Effector memory CD4-positive, alpha-beta T cell (primary cell): ENCODE measurements at regions not wholly inside any gene's neighbourhood (a gene's known extent, or its start where the extent isn't known, plus 50 kb on each side); places are given as distances from the start of the nearest gene placed in this dataset.
A peak's percentile ranks its signal among the peaks of the same experiment; 100 is the strongest.

Experiments
- DNase-seq, 3 donors: peaks; one replicate each; pipeline ENCODE4 v3.0.0-alpha.2; 2020
- H3K27ac ChIP-seq: 2 replicates; pipeline ENCODE4 v1.7.0; 2013; ENCODE audit warnings: mild to moderate bottlenecking, low read length, moderate library complexity; ENCODE audit not compliant: insufficient read depth, poor library complexity, severe bottlenecking
- H3K27me3 ChIP-seq: replicated peaks from 2 replicates; pipeline ENCODE4 v1.7.0; 2013; ENCODE audit warnings: mild to moderate bottlenecking, low read length; ENCODE audit not compliant: insufficient read depth, control insufficient read depth, poor library complexity, severe bottlenecking
- H3K36me3 ChIP-seq: 2 replicates; pipeline ENCODE4 v1.7.0; 2013; ENCODE audit warnings: mild to moderate bottlenecking, low read length, moderate library complexity; ENCODE audit not compliant: control insufficient read depth, insufficient read depth
- H3K4me1 ChIP-seq: 2 replicates; pipeline ENCODE4 v1.7.0; 2013; ENCODE audit warnings: low read length, mild to moderate bottlenecking; ENCODE audit not compliant: control insufficient read depth, insufficient read depth, poor library complexity, severe bottlenecking
- H3K4me3 ChIP-seq: 2 replicates; pipeline ENCODE4 v1.7.0; 2013; ENCODE audit warnings: low read length, low read depth, mild to moderate bottlenecking; ENCODE audit not compliant: insufficient read depth, poor library complexity, severe bottlenecking
- H3K9me3 ChIP-seq: 2 replicates; pipeline ENCODE4 v1.7.0; 2013; ENCODE audit warnings: mild to moderate bottlenecking, low read length, moderate library complexity; ENCODE audit not compliant: control insufficient read depth

- H3K9me3 ChIP-seq, result no peaks in the 10 kb centered on the region
- H3K4me3 ChIP-seq, result no peak overlapping the region
- H3K27me3 ChIP-seq, result no peaks in the 10 kb centered on the region
- no peaks in the 10 kb centered on the region for H3K36me3 ChIP-seq
- peaks cover 6% of the 10 kb centered on the region for H3K4me1 ChIP-seq
- DNase-seq, result no peak
- H3K27ac ChIP-seq, result no peak overlapping the region
Observed at GRCh38 chr1:224505454-224506093, 71.0 kb upstream of the WDR26 start.

GRCh38 chr1:224506141-224506814 lies 71.7 kb upstream of the WDR26 start:
- no peaks in the 10 kb centered on the region for H3K9me3 ChIP-seq

GRCh38 chr1:224507771-224508523 lies 73.3 kb upstream of the WDR26 start:
- no peaks in the 10 kb centered on the region for H3K9me3 ChIP-seq
- H3K27me3 ChIP-seq, result no peaks in the 10 kb centered on the region
- DNase-seq, result no peak
- no peak overlapping the region for H3K4me3 ChIP-seq
- no peak overlapping the region for H3K27ac ChIP-seq
- no peaks in the 10 kb centered on the region for H3K36me3 ChIP-seq
- peaks cover 6% of the 10 kb centered on the region for H3K4me1 ChIP-seq

More at GRCh38 chr1:224506141-224506814, 71.7 kb upstream of the WDR26 start:
- Histone ChIP-seq H3K4me1 (peaks cover 6% of the 10 kb centered on the region), H3K36me3 (no peaks in the 10 kb centered on the region), H3K27me3 (no peaks in the 10 kb centered on the region), H3K4me3 (no peak overlapping the region), H3K27ac (no peak overlapping the region)
- DNase-seq, result no peak

- H3K4me1 ChIP-seq, result no peaks in the 10 kb centered on the region
- no peak overlapping the region for H3K4me3 ChIP-seq
- no peaks in the 10 kb centered on the region for H3K36me3 ChIP-seq
- DNase-seq, result no peak
- no peak overlapping the region for H3K27ac ChIP-seq
- no peaks in the 10 kb centered on the region for H3K27me3 ChIP-seq
- no peaks in the 10 kb centered on the region for H3K9me3 ChIP-seq
Observed at GRCh38 chr1:224509907-224510306, 75.3 kb upstream of the WDR26 start.

GRCh38 chr1:224510880-224511645 lies 76.5 kb upstream of the WDR26 start:
- H3K9me3 ChIP-seq, result no peaks in the 10 kb centered on the region
- no peak for DNase-seq
- no peaks in the 10 kb centered on the region for H3K27me3 ChIP-seq
- H3K36me3 ChIP-seq, result no peaks in the 10 kb centered on the region
- no peak overlapping the region for H3K27ac ChIP-seq
- no peak overlapping the region for H3K4me3 ChIP-seq
- H3K4me1 ChIP-seq, result no peaks in the 10 kb centered on the region

GRCh38 chr1:224512600-224513151 lies 78.1 kb upstream of the WDR26 start:
- no peak for DNase-seq
- Histone ChIP-seq H3K36me3 (no peaks in the 10 kb centered on the region), H3K27me3 (no peaks in the 10 kb centered on the region), H3K9me3 (no peaks in the 10 kb centered on the region), H3K4me1 (no peaks in the 10 kb centered on the region), H3K27ac (no peak overlapping the region), H3K4me3 (no peak overlapping the region)

- no peak overlapping the region for H3K4me3 ChIP-seq
- no peak for DNase-seq
- H3K27ac ChIP-seq, result no peak overlapping the region
- H3K27me3 ChIP-seq, result no peaks in the 10 kb centered on the region
- H3K9me3 ChIP-seq, result no peaks in the 10 kb centered on the region
- H3K36me3 ChIP-seq, result no peaks in the 10 kb centered on the region
- no peaks in the 10 kb centered on the region for H3K4me1 ChIP-seq
Observed at GRCh38 chr1:224513383-224513782, 78.8 kb upstream of the WDR26 start.

- Histone ChIP-seq H3K36me3 (no peaks in the 10 kb centered on the region), H3K4me1 (no peaks in the 10 kb centered on the region), H3K4me3 (no peak overlapping the region), H3K27me3 (no peaks in the 10 kb centered on the region), H3K9me3 (no peaks in the 10 kb centered on the region), H3K27ac (no peak overlapping the region)
- DNase-seq, result peak; percentile 51 to 71 (median 55)
Observed at GRCh38 chr1:224513787-224514209, 79.2 kb upstream of the WDR26 start.

GRCh38 chr1:224517171-224517570 lies 82.6 kb upstream of the WDR26 start:
- Histone ChIP-seq H3K9me3 (no peaks in the 10 kb centered on the region), H3K27ac (no peak overlapping the region), H3K36me3 (no peaks in the 10 kb centered on the region), H3K4me1 (no peaks in the 10 kb centered on the region), H3K27me3 (no peaks in the 10 kb centered on the region), H3K4me3 (no peak overlapping the region)
- DNase-seq, result no peak
